Tibial nerve (tissue), 4 donors: ENCODE measurements at regions not wholly inside any gene's neighbourhood (a gene's known extent, or its start where the extent isn't known, plus 50 kb on each side); places are given as distances from the start of the nearest gene placed in this dataset.

Source experiments
- CTCF ChIP-seq, 5 experiments: fragments of 200-600 bp in 3 of 5; fragments of 450-650 bp in 2 of 5; sonication (generic) in 3 of 5; IDR thresholded peaks; one replicate each; pipeline ENCODE4 v1.5.1; 2016 to 2019; ENCODE audit warnings: antibody characterized with exemption in 5 of 5, mild to moderate bottlenecking in 3 of 5, moderate library complexity in 2 of 5
- EP300 ChIP-seq, 2 donors: sonication (generic); formaldehyde crosslinking; IDR thresholded peaks; one replicate each; pipeline ENCODE4 v1.6.1; 2017; ENCODE audit warnings: antibody characterized with exemption in 2 of 2, mild to moderate bottlenecking in 1 of 2
- POLR2A ChIP-seq, 2 donors: fragments of 450-650 bp; IDR thresholded peaks; one replicate each; pipeline ENCODE4 v1.6.1; 2017; ENCODE audit warnings: antibody characterized with exemption in 2 of 2, mild to moderate bottlenecking in 2 of 2, moderate library complexity in 2 of 2

- no peak for TF ChIP-seq CTCF (IDR thresholded peaks at IDR 0.05)
- no peak for TF ChIP-seq POLR2A (IDR thresholded peaks at IDR 0.05)
- TF ChIP-seq EP300 (IDR thresholded peaks at IDR 0.05), result no peak
Observed at GRCh38 chr3:167950212-167950611, 145.5 kb downstream of the GOLIM4 start.
